ENCODE measurements at regions not wholly inside any gene's neighbourhood (a gene's known extent, or its start where the extent isn't known, plus 50 kb on each side); places are given as distances from the start of the nearest gene placed in this dataset.

DNA sequence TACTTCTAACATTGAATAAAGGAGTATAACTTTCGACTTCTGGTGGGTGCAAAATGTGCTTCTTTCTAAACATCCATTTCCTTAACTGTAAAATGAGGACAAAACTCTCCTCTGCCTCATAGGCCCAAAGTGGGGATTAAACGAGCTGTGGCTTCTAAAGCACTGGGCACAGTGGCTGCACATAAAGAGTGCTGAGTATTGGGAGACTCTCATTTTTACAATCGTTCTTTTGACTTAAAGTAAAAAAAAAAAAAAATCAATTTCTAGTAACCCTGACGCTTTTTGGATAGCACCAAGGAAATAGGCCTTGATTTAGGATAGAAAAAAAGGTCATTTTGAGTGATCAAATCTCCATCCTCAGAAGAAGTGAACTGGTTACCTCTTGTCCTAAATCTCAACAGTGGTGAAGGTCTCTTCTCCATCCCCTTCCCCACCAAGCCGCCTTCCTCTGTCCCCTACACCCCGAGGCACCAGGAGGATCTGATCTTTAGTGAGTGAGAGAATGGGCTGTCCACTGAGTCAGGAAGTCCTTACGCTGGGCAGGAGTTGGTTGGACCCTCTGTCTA lies 161.6 kb downstream of the DDX1 start (continued):
- TF ChIP-seq CBX5 (IDR thresholded peaks at IDR 0.05; ENCODE audit: low read depth, low read length), result no peak
- TF ChIP-seq SRF (IDR thresholded peaks at IDR 0.05; ENCODE audit: low read depth, low read length), result no peak
- TF ChIP-seq NANOG (IDR thresholded peaks at IDR 0.05; ENCODE audit: insufficient read depth, low read depth, low read length, poor library complexity, severe bottlenecking), result no peak
- TF ChIP-seq SAP30 (IDR thresholded peaks at IDR 0.05; ENCODE audit: insufficient read depth, insufficient replicate concordance, low read length), result no peak
